ENCODE measurements at regions not wholly inside any gene's neighbourhood (a gene's known extent, or its start where the extent isn't known, plus 50 kb on each side); places are given as distances from the start of the nearest gene placed in this dataset.

- TF ChIP-seq CTCF (IDR thresholded peaks at IDR 0.05) (no peak), POLR2AphosphoS5 (IDR thresholded peaks at IDR 0.05) (no peak)
These were observed 1218.4 kb upstream of the PRMT6 start for GRCh38 chr1:105838071-105838470.
